CD4-positive, alpha-beta T cell (primary cell): ENCODE measurements at regions not wholly inside any gene's neighbourhood (a gene's known extent, or its start where the extent isn't known, plus 50 kb on each side); places are given as distances from the start of the nearest gene placed in this dataset.

Source experiments
- ATAC-seq: fragments of 200-7000 bp; cut with Tn5 transposase; one replicate; pipeline ENCODE4 v1.10.0; 2022; ENCODE audit warnings: mild to moderate bottlenecking; ENCODE audit not compliant: poor library complexity
- CTCF ChIA-PET: fragments of 350-600 bp; sonication (Branson Sonifier 250); formaldehyde crosslinking; loops from one replicate; lab custom pipeline; 2021; ENCODE audit warnings: antibody characterized with exemption, inconsistent platforms; lab: Charles Lee
- POLR2A ChIA-PET: fragments of 350-600 bp; sonication (Branson Sonifier 250); formaldehyde crosslinking; loops from one replicate; lab custom pipeline; 2021; ENCODE audit warnings: antibody characterized with exemption, inconsistent platforms; lab: Charles Lee
- DNase-seq, 14 experiments: peaks; one replicate each; pipeline ENCODE4 v3.0.0-alpha.2; 2013 to 2020; ENCODE audit warnings: mixed read lengths in 2 of 14
- H3K27ac ChIP-seq, 2 donors: one replicate each; pipeline versions ENCODE4 v1.5.1 to v1.7.0; 2013; ENCODE audit warnings: low read length in 2 of 2, low read depth in 1 of 2, mild to moderate bottlenecking in 1 of 2
- H3K27me3 ChIP-seq, 2 experiments: 1 replicate in 1 of 2; 2 replicates in 1 of 2; pipeline versions ENCODE4 v1.6.1 to v1.7.0; 2013; ENCODE audit warnings: low read length in 2 of 2, control low read depth in 1 of 2, mild to moderate bottlenecking in 1 of 2, moderate library complexity in 1 of 2; ENCODE audit not compliant: insufficient read depth in 2 of 2, control insufficient read depth in 1 of 2
- H3K36me3 ChIP-seq: one replicate; pipeline ENCODE4 v1.6.1; 2013; ENCODE audit warnings: low read length, control low read depth; ENCODE audit not compliant: insufficient read depth
- H3K4me1 ChIP-seq: one replicate; pipeline ENCODE4 v1.6.1; 2013; ENCODE audit warnings: low read length, control low read depth; ENCODE audit not compliant: insufficient read depth
- H3K4me3 ChIP-seq: one replicate; pipeline ENCODE4 v1.5.1; 2013; ENCODE audit warnings: mild to moderate bottlenecking, low read length, moderate library complexity
- H3K9me3 ChIP-seq, 2 experiments: 1 replicate in 1 of 2; 2 replicates in 1 of 2; pipeline versions ENCODE4 v1.6.1 to v1.7.0; 2013; ENCODE audit warnings: low read length in 2 of 2, mild to moderate bottlenecking in 2 of 2, control low read depth in 1 of 2, moderate library complexity in 1 of 2; ENCODE audit not compliant: control insufficient read depth in 1 of 2, insufficient read depth in 1 of 2
- H3K27ac Mint-ChIP-seq: one replicate; pipeline ENCODE4 v1.8.0; 2020; ENCODE audit warnings: mixed read lengths
- H3K27me3 Mint-ChIP-seq: one replicate; pipeline ENCODE4 v1.8.0; 2021; ENCODE audit warnings: mixed read lengths
- H3K36me3 Mint-ChIP-seq: one replicate; pipeline ENCODE4 v1.8.0; 2021; ENCODE audit warnings: low read depth, mixed read lengths
- H3K4me1 Mint-ChIP-seq: one replicate; pipeline ENCODE4 v1.8.0; 2021; ENCODE audit warnings: low read depth, mixed read lengths
- H3K4me3 Mint-ChIP-seq: one replicate; pipeline ENCODE4 v1.8.0; 2020; ENCODE audit warnings: mild to moderate bottlenecking, mixed read lengths
- H3K9me3 Mint-ChIP-seq: one replicate; pipeline ENCODE4 v1.8.0; 2020; ENCODE audit warnings: mixed read lengths
- CTCF ChIP-seq: fragments of 200-600 bp; IDR thresholded peaks from one replicate; pipeline ENCODE4 v1.8.0; 2022; ENCODE audit warnings: antibody characterized with exemption, mild to moderate bottlenecking
- intact Hi-C, 2 experiments: fragments of 100-400 bp; cut with DNase I in 1 of 2; cut with micrococcal nuclease in 1 of 2; formaldehyde crosslinking; loops; one replicate each; pipeline versions ENCODE4 v1.15.1 to v1.9.0; 2023 to 2025; cut with DNase I, micrococcal nuclease

- ChIA-PET POLR2A (no interaction called here), CTCF (no interaction called here)
- no peaks in the 10 kb centered on the region for H3K36me3 ChIP-seq
- peaks cover 0 to 2% of the 10 kb centered on the region in 2 experiments for H3K27me3 ChIP-seq
- Mint-ChIP-seq H3K36me3 (no peaks in the 10 kb centered on the region), H3K4me1 (no peaks in the 10 kb centered on the region), H3K4me3 (no peak overlapping the region), H3K27me3 (peaks cover 15% of the 10 kb centered on the region), H3K27ac (no peak overlapping the region), H3K9me3 (peaks cover 2% of the 10 kb centered on the region)
- ATAC-seq (no peak), DNase-seq (no peak)
- intact Hi-C loops = no loop called here
- H3K27ac ChIP-seq = no peak overlapping the region
- no peak overlapping the region for H3K4me3 ChIP-seq
- no peak for TF ChIP-seq CTCF
- no peaks in the 10 kb centered on the region for H3K4me1 ChIP-seq
- H3K9me3 ChIP-seq = peaks cover 0 to 32% of the 10 kb centered on the region in 2 experiments
Observed at GRCh38 chr10:130372222-130372621, 236.0 kb downstream of the GLRX3 start.

GRCh38 chr10:130372866-130373265, 236.7 kb downstream of the GLRX3 start:
- DNase-seq = no peak
- Mint-ChIP-seq H3K27ac (no peak overlapping the region), H3K36me3 (no peaks in the 10 kb centered on the region), H3K27me3 (peaks cover 18% of the 10 kb centered on the region), H3K4me3 (no peak overlapping the region), H3K4me1 (no peaks in the 10 kb centered on the region), H3K9me3 (peaks cover 2% of the 10 kb centered on the region)
- no peak for TF ChIP-seq CTCF
- Histone ChIP-seq H3K4me3 (no peak overlapping the region), H3K27me3 (no peaks in the 10 kb centered on the region), H3K4me1 (no peaks in the 10 kb centered on the region), H3K36me3 (no peaks in the 10 kb centered on the region), H3K27ac (no peak overlapping the region), H3K9me3 (peaks cover 0 to 34% of the 10 kb centered on the region in 2 experiments)
- ATAC-seq = no peak
- ChIA-PET POLR2A (no interaction called here), CTCF (no interaction called here)
- intact Hi-C loops = no loop called here

GRCh38 chr10:130377986-130378540, 241.9 kb downstream of the GLRX3 start:
- no peak for TF ChIP-seq CTCF
- no peak overlapping the region for H3K27ac Mint-ChIP-seq
- peaks cover 21% of the 10 kb centered on the region for H3K27me3 Mint-ChIP-seq
- CTCF ChIA-PET = no interaction called here
- Histone ChIP-seq H3K36me3 (no peaks in the 10 kb centered on the region), H3K27ac (no peak overlapping the region), H3K9me3 (peaks cover 0 to 43% of the 10 kb centered on the region in 2 experiments), H3K4me1 (no peaks in the 10 kb centered on the region), H3K27me3 (peaks cover 0 to 2% of the 10 kb centered on the region in 2 experiments), H3K4me3 (no peak overlapping the region)
- no peak for DNase-seq
- POLR2A ChIA-PET = no interaction called here
- H3K36me3 Mint-ChIP-seq = no peaks in the 10 kb centered on the region
- intact Hi-C loops = no loop called here
- H3K4me3 Mint-ChIP-seq = no peak overlapping the region
- peaks cover 2% of the 10 kb centered on the region for H3K9me3 Mint-ChIP-seq
- no peak for ATAC-seq
- H3K4me1 Mint-ChIP-seq = no peaks in the 10 kb centered on the region
